ENCODE measurements at regions not wholly inside any gene's neighbourhood (a gene's known extent, or its start where the extent isn't known, plus 50 kb on each side); places are given as distances from the start of the nearest gene placed in this dataset.

- 84% methylated on average over 1 of the region's 1 CpG for WGBS
- Histone ChIP-seq H3K9me3 (ENCODE audit: control insufficient read depth in 4 of 4, low read length in 3 of 4) (no peaks in the 10 kb centered on the region), H3K4me1 (ENCODE audit: control insufficient read depth in 4 of 4, insufficient read depth in 4 of 4, low read length in 3 of 4) (no peaks in the 10 kb centered on the region), H3K27ac (ENCODE audit: low read depth in 1 of 2, low read length in 2 of 2) (no peak overlapping the region), H3K4me3 (ENCODE audit: low read depth in 1 of 3, low read length in 3 of 3) (no peak overlapping the region), H3K9ac (ENCODE audit: low read depth in 1 of 2, low read length in 2 of 2) (no peak overlapping the region), H3K36me3 (ENCODE audit: control insufficient read depth in 4 of 4, insufficient read depth in 3 of 4, low read depth in 1 of 4, low read length in 3 of 4) (no peaks in the 10 kb centered on the region), H3K27me3 (ENCODE audit: control insufficient read depth in 4 of 4, insufficient read depth in 4 of 4, low read length in 3 of 4) (no peaks in the 10 kb centered on the region)
- no peak for DNase-seq (ENCODE audit: low spot score)
- TF ChIP-seq HNF4G (IDR thresholded peaks at IDR 0.05) (no peak), ATF3 (IDR thresholded peaks at IDR 0.05) (no peak), HNF4A (conservative IDR thresholded peaks at IDR 0.05) (no peak), GABPA (IDR thresholded peaks at IDR 0.05 in 1 of 2, conservative IDR thresholded peaks at IDR 0.05 in 1 of 2) (no peak), FOXA2 (IDR thresholded peaks at IDR 0.05) (no peak), ZBTB33 (IDR thresholded peaks at IDR 0.05) (no peak), NR2F2 (IDR thresholded peaks at IDR 0.05) (no peak), REST (IDR thresholded peaks at IDR 0.05) (no peak)
Observed at GRCh38 chr14:45519766-45520165, 266.8 kb upstream of the MIS18BP1 start.

- H3K9ac ChIP-seq (ENCODE audit: low read depth in 1 of 2, low read length in 2 of 2) = no peak overlapping the region
- TF ChIP-seq HNF4G (IDR thresholded peaks at IDR 0.05) (no peak), SP1 (IDR thresholded peaks at IDR 0.05) (no peak), RXRA (IDR thresholded peaks at IDR 0.05) (no peak), ZBTB33 (IDR thresholded peaks at IDR 0.05) (no peak), JUND (IDR thresholded peaks at IDR 0.05) (no peak), RAD21 (IDR thresholded peaks at IDR 0.05) (no peak), ATF3 (IDR thresholded peaks at IDR 0.05) (no peak), MAX (IDR thresholded peaks at IDR 0.05) (no peak), HNF4A (conservative IDR thresholded peaks at IDR 0.05) (no peak), CTCF (IDR thresholded peaks at IDR 0.05; ENCODE audit: low read depth, low read length, missing input control) (no peak), FOXA1 (IDR thresholded peaks at IDR 0.05) (no peak)
- H3K9me3 ChIP-seq (ENCODE audit: control insufficient read depth in 4 of 4, low read length in 3 of 4) = no peaks in the 10 kb centered on the region
- no peak overlapping the region for H3K27ac ChIP-seq (ENCODE audit: low read depth in 1 of 2, low read length in 2 of 2)
- 46% methylated on average over 4 of the region's 4 CpGs for WGBS
- H3K27me3 ChIP-seq (ENCODE audit: control insufficient read depth in 4 of 4, insufficient read depth in 4 of 4, low read length in 3 of 4) = no peaks in the 10 kb centered on the region
- no peak for DNase-seq (ENCODE audit: low spot score)
- peaks cover 5 to 9% (median 7%) of the 10 kb centered on the region in 4 donors for H3K4me1 ChIP-seq (ENCODE audit: control insufficient read depth in 4 of 4, insufficient read depth in 4 of 4, low read length in 3 of 4)
- H3K36me3 ChIP-seq (ENCODE audit: control insufficient read depth in 4 of 4, insufficient read depth in 3 of 4, low read depth in 1 of 4, low read length in 3 of 4) = no peaks in the 10 kb centered on the region
- H3K4me3 ChIP-seq (ENCODE audit: low read depth in 1 of 3, low read length in 3 of 3) = no peak overlapping the region
Observed at GRCh38 chr14:45492876-45493275, 239.9 kb upstream of the MIS18BP1 start.

Data from liver (tissue), 8 donors.